ENCODE measurements at regions not wholly inside any gene's neighbourhood (a gene's known extent, or its start where the extent isn't known, plus 50 kb on each side); places are given as distances from the start of the nearest gene placed in this dataset.

DNA sequence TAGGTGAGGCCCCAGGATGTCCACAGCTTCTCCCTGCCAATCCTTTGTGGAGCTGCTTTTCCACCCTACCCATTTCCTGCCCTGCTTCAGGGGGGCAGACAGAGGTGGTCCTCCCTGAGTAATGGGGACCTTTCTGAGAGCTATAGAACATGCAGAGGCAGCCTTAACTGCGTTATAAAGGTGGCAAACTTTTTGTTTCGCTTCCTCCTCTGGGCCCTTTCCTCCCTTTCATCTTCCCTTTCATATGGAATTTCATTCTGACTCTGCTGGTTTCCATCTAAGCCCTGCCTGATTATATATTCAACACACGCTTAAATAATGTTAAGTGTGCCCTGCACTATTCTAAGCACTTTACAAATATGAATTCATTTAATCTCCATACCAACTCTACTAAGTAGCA is 169.3 kb upstream of the E2F8 start:
- ChIA-PET POLR2A (no interaction called here), CTCF (no interaction called here)
- no peaks in the 10 kb centered on the region for H3K9me3 Mint-ChIP-seq
- H3K36me3 Mint-ChIP-seq (ENCODE audit: low read depth): no peaks in the 10 kb centered on the region
- DNase-seq: no peak
- H3K4me3 Mint-ChIP-seq: no peak overlapping the region
- no peaks in the 10 kb centered on the region for H3K4me1 Mint-ChIP-seq
- H3K27me3 Mint-ChIP-seq: peaks cover 17% of the 10 kb centered on the region
- H3K27ac Mint-ChIP-seq: no peak overlapping the region

DNA sequence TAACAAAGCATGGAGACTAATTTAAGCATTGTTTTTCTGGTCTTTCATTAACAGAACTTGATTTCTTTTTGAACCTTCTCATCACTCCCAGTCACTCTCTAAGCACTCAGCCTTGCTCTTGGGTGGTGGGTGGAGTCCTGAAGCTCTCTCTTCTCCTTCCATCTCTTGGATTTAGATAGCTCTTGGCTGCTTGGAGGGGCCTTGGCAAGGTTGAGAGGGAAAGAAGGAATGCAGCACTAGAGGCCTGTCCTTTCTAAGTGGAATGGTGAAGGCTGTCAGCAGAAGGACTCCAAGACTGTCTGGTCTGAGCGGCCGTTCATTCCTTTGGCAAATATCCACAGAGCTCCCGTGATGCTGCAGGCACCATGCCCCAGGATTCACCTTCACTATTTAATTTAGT is 168.6 kb upstream of the E2F8 start:
- ChIA-PET CTCF (no interaction called here), POLR2A (no interaction called here)
- Mint-ChIP-seq H3K4me3 (no peak overlapping the region), H3K36me3 (ENCODE audit: low read depth) (no peaks in the 10 kb centered on the region), H3K27ac (no peak overlapping the region), H3K4me1 (no peaks in the 10 kb centered on the region), H3K27me3 (peaks cover 12% of the 10 kb centered on the region), H3K9me3 (no peaks in the 10 kb centered on the region)
- DNase-seq: no peak

DNA sequence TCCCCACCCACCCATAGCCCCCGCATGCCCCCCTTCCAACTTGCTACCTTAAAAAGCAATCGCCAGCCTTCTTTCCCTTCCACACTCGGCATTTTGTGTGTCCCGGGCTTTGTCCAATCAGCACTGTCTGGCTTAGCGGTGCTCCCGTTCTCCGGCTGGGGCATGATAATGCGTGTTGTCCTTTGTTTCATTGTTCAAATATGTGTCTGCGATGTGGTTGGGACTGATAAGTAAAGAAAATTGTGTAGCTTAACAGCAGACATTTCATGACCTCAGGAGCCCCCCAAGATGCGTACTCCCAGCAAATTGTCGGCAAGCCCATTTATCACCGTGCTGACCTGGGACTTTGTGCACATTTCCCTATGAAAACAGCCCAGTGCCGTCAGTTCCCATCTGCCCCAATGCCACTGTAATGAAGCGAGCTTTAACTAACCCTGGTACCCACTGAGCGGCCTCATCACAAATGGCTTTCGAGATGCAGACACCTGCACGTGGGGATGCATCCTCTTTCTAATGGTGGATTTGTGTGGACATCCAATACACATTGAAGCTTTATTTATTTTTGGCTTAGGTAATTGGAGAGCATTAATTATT is 167.0 kb upstream of the E2F8 start:
- no peak for DNase-seq
- H3K4me1 Mint-ChIP-seq: no peaks in the 10 kb centered on the region
- ChIA-PET POLR2A (no interaction called here), CTCF (no interaction called here)
- H3K27me3 Mint-ChIP-seq: peaks cover 9% of the 10 kb centered on the region
- H3K27ac Mint-ChIP-seq: no peak overlapping the region
- no peak overlapping the region for H3K4me3 Mint-ChIP-seq
- no peaks in the 10 kb centered on the region for H3K9me3 Mint-ChIP-seq
- no peaks in the 10 kb centered on the region for H3K36me3 Mint-ChIP-seq (ENCODE audit: low read depth)

DNA sequence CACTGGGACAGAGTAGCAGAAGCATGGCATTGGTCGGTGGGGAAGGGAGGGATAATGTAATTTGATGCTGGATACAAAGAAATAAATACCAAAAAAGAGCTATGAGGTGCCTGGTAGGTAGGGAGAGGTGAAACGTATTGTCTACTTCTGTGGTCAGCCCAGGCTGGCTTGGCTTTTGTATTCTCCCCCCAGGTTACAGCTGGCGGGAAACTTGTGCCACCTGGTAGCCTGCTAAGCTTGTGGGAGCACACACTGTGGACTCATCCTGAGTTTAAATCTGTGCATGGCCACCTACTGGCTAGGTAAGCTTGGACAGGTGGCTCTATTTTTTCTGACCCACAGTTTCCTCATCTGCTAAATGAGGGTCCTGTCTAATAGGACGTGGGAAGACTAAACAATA is 165.2 kb upstream of the E2F8 start:
- CTCF ChIA-PET: no interaction called here

DNA sequence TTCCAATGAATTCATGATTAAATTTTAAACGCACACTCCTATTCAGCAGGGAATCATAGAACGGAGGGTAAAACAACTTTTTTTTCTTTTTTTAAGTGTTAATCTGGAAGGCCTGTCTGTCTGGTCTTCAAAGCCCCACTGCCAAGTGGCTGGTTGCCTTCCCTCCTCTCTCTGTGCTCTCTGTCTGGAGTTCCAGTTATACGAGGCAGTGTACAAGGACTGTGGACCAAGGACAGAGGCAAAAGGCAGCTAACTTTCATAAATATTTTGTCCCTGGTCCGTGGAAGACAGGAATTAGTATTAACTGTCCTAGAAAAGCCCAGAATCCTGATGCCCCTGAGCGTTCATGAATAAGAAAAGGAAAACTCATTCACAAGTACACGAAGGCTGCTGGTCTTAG is 164.0 kb upstream of the E2F8 start:
- POLR2A ChIA-PET: no interaction called here
- Mint-ChIP-seq H3K9me3 (no peaks in the 10 kb centered on the region), H3K36me3 (ENCODE audit: low read depth) (no peaks in the 10 kb centered on the region), H3K4me3 (no peak overlapping the region), H3K4me1 (no peaks in the 10 kb centered on the region), H3K27ac (no peak overlapping the region), H3K27me3 (peaks cover 8% of the 10 kb centered on the region)
- no peak for DNase-seq
- CTCF ChIA-PET: no interaction called here

More for the DNA sequence above, 165.2 kb upstream of the E2F8 start:
- Mint-ChIP-seq H3K9me3 (no peaks in the 10 kb centered on the region), H3K4me1 (no peaks in the 10 kb centered on the region), H3K4me3 (no peak overlapping the region), H3K36me3 (ENCODE audit: low read depth) (no peaks in the 10 kb centered on the region), H3K27ac (no peak overlapping the region), H3K27me3 (peaks cover 9% of the 10 kb centered on the region)
- POLR2A ChIA-PET: no interaction called here
- no peak for DNase-seq

DNA sequence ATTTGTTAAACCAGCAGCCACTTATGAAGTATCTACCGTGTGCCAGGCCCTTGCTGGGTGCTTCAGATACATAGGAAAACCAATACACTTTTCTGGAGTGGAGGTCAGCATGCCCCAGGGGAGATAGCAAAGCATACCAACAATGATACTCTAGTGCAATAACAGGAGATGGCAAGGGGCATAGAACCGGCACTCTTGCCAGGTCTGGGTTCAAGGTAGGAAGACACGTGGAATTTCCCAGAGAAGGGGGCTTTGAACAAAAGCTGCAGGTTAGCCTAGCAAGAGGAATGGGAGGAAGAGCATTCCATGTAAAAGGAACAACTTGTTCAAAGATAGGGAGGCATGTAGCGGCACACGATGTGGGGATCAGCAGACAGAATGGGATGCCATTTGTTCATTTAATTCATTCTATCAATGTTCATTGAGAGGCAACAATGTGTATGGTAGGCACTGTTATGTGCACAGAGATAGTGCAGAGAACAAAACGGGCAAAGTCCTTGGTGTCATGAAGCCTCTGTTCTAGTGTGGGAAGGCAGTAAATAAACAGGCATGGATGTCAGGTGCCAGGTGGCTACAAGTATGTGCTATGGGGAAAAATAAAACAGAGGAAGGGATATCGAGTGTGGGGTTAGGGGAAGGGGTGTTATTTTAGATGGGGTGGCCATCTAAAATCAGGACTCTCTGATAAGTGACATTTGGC is 162.6 kb upstream of the E2F8 start:
- Mint-ChIP-seq H3K27ac (no peak overlapping the region), H3K4me3 (no peak overlapping the region), H3K4me1 (no peaks in the 10 kb centered on the region), H3K27me3 (peaks cover 8% of the 10 kb centered on the region), H3K9me3 (no peaks in the 10 kb centered on the region), H3K36me3 (ENCODE audit: low read depth) (no peaks in the 10 kb centered on the region)
- ChIA-PET POLR2A (no interaction called here), CTCF (no interaction called here)
- no peak for DNase-seq

DNA sequence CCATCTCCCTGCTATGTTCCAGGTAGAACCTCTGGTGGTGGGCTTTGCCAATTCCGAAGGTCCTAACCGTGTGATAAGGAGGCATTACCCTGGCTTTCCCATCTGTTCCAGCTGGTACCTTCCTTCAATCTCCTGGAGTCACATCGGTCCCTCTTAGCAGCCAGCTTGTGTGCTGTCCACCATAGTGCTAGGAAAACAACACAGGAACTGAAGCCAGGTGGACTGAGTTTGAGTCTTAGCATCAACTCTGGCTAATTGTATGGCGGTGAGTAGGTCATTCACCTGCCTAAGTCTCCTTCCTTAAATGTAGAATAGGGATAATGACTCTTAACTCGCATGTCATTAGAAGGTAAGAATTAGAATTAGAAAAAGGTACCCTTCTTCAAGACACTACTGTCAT is 159.6 kb upstream of the E2F8 start:
- Mint-ChIP-seq H3K27me3 (peaks cover 8% of the 10 kb centered on the region), H3K27ac (no peak overlapping the region), H3K36me3 (ENCODE audit: low read depth) (no peaks in the 10 kb centered on the region), H3K4me3 (no peak overlapping the region), H3K9me3 (no peaks in the 10 kb centered on the region), H3K4me1 (no peaks in the 10 kb centered on the region)
- POLR2A ChIA-PET: no interaction called here
- CTCF ChIA-PET: no interaction called here
- DNase-seq: no peak

DNA sequence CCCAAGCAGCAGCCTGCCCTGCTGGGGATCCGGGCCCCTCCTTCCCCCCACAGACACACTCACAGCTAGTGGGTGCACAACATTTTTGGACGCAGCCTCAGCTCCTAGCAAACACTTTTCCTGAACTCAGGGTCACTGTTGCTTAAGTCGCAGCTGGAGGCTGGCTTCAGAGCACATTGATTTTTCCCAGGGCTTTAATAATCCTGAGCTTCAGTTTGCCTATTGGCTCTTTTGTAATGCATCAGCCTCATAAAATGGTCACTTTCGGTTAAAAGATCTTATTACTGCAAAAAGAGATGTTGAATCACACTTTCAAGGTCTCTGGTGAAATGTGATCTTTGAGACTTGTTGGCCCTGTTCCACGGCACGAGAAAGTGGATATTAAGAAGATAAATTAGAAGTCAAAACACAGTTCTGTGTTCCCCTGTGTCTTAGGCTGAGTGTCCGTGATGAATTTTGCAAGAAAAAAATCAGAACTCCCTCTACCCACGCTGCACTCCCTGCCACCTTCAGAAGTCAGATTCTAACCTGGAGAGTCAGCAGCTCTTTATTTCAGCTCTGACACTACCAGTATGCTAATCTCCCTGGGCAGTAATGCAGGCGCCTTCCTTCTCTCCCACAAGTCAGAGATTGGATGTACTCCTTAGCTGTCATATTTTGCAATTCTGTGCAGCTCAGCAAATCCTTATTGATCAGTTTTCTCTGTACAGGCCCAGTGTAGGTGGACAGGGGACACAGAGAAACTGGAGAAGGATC is 158.2 kb upstream of the E2F8 start:
- no peaks in the 10 kb centered on the region for H3K36me3 Mint-ChIP-seq (ENCODE audit: low read depth)
- H3K27me3 Mint-ChIP-seq: peaks cover 8% of the 10 kb centered on the region
- no peaks in the 10 kb centered on the region for H3K9me3 Mint-ChIP-seq
- POLR2A ChIA-PET: no interaction called here
- no peak overlapping the region for H3K27ac Mint-ChIP-seq
- no peak for DNase-seq
- CTCF ChIA-PET: no interaction called here
- H3K4me1 Mint-ChIP-seq: peaks cover 8% of the 10 kb centered on the region
- H3K4me3 Mint-ChIP-seq: no peak overlapping the region

DNA sequence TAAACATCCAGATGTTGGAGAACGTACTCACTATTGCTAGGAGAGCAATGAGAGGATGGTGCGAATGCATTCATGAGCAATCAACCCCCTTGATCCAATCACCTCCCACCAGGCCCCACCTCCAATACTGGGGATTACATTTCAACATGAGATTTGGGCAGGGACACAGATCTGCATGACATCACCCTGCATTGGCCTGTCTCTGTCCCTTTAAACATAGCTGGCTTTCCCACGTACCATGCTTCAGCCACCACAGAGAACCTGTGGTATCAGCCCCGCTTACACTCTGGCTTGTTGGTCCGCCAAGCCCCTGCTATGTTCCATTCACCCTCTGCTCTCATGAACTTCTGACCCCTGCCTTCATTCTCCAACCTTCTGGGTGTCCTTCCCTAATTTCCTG is 157.5 kb upstream of the E2F8 start:
- ChIA-PET CTCF (no interaction called here), POLR2A (no interaction called here)
- DNase-seq: no peak
- H3K27me3 Mint-ChIP-seq: peaks cover 3% of the 10 kb centered on the region
- peaks cover 8% of the 10 kb centered on the region for H3K4me1 Mint-ChIP-seq
- no peaks in the 10 kb centered on the region for H3K36me3 Mint-ChIP-seq (ENCODE audit: low read depth)
- H3K27ac Mint-ChIP-seq: no peak overlapping the region
- H3K9me3 Mint-ChIP-seq: no peaks in the 10 kb centered on the region
- H3K4me3 Mint-ChIP-seq: no peak overlapping the region

DNA sequence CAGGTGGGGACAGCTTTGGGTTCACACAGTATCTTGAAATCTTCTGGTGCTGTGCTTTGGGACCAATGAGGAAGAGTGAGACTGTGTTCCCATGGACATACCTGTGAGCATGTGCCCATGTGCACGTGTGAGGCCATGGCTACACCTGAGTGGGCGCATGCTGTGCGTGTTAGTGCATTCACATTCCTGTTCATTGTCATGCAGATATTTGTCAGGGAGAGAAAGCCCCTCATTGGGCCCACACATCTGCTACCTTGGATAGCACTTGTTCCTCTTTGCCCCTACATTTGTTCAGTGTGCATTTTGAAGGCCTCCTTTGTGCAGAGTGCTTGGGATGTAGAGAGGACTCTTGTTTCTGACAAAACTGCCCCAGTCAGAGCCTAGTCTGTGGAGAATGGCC is 154.3 kb upstream of the E2F8 start:
- H3K36me3 Mint-ChIP-seq (ENCODE audit: low read depth): no peaks in the 10 kb centered on the region
- POLR2A ChIA-PET: no interaction called here
- no peak overlapping the region for H3K4me3 Mint-ChIP-seq
- H3K27ac Mint-ChIP-seq: no peak overlapping the region
- H3K9me3 Mint-ChIP-seq: no peaks in the 10 kb centered on the region
- H3K27me3 Mint-ChIP-seq: peaks cover 1% of the 10 kb centered on the region
- peaks cover 8% of the 10 kb centered on the region for H3K4me1 Mint-ChIP-seq
- no peak for DNase-seq
- CTCF ChIA-PET: no interaction called here

DNA sequence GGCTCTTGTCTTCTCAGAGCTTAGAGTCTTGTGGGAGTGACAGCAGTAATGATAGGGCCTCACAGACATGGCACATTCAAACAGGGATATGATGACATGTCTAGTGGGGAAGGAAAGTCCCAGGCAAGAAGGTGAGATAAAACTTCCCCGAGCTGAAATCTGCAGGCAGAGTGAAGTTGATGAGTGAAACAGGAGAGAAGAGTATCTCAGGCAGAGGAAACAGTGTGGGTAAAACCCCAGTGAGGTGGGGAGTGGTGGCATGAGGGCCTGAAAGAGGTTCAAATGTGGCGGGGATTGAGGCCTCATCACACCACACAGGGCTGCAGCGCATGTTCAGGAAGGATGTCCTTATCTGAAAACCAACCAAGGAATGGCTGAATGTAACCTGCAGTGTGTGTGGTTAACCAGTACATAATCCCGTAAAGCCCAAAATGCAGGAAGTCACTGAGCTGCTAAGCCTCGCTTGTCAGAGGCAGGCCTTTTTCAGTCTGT is 153.8 kb upstream of the E2F8 start:
- DNase-seq: no peak
- peaks cover 8% of the 10 kb centered on the region for H3K4me1 Mint-ChIP-seq
- ChIA-PET CTCF (no interaction called here), POLR2A (no interaction called here)
- no peaks in the 10 kb centered on the region for H3K36me3 Mint-ChIP-seq (ENCODE audit: low read depth)
- no peak overlapping the region for H3K4me3 Mint-ChIP-seq
- H3K27me3 Mint-ChIP-seq: peaks cover 1% of the 10 kb centered on the region
- no peaks in the 10 kb centered on the region for H3K9me3 Mint-ChIP-seq
- H3K27ac Mint-ChIP-seq: no peak overlapping the region

DNA sequence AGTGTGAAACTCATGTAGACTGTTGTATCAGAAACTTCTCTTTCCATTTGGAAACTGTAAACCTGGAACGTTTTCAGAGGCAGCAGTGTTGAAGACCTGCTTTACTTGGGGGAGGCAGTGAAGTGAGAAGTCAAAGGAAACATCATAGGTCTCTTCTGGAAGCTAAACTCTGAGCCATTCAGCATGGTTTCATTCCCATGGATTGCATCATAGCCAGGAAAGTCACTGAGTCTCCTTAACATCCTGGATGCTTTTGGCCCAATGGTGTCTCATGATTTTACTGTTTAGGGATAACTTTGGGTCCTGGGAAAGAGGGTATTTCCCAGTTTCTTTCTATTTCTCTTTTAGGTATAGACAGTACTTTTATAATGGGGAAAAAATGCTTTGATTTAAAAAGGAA is 153.2 kb upstream of the E2F8 start:
- H3K27ac Mint-ChIP-seq: no peak overlapping the region
- CTCF ChIA-PET: no interaction called here

DNA sequence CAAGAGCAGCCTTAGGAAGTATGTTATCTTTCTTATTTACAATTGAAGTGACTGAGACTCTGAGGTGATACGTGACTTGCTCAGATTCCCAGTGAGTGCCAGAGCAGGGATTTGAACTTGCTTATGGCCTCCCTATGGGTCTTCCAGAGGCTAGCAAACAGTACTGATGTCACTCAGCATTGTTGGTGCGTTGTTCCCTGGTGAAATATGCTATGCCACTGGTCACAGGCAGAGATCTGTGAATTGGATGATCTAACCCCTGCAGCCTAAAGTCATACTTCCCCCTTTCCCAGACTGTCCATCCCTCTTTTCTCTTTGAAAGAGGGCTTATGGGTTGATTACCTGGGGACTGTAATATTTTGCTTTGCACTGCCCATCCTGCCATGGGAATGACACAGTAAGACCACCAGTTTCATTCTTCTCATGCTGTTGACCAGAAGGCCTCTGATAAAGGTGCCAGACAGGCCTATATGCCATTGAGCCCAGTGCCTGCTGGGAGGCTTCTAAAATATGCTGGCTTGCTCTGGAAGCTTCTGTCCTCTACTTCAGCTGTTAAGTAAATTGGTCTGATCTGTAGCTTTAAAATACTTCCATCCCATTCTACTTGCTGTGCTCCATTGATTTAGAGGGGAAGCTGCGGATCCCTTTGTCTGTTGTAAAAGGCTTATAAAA is 152.2 kb upstream of the E2F8 start:
- CTCF ChIA-PET: no interaction called here
- Mint-ChIP-seq H3K9me3 (no peaks in the 10 kb centered on the region), H3K4me3 (no peak overlapping the region), H3K4me1 (peaks cover 8% of the 10 kb centered on the region), H3K27ac (no peak overlapping the region), H3K27me3 (peaks cover 5% of the 10 kb centered on the region), H3K36me3 (ENCODE audit: low read depth) (no peaks in the 10 kb centered on the region)
- POLR2A ChIA-PET: no interaction called here
- no peak for DNase-seq

More for the DNA sequence above, 153.2 kb upstream of the E2F8 start:
- Mint-ChIP-seq H3K9me3 (no peaks in the 10 kb centered on the region), H3K36me3 (ENCODE audit: low read depth) (no peaks in the 10 kb centered on the region), H3K4me1 (peaks cover 8% of the 10 kb centered on the region), H3K4me3 (no peak overlapping the region), H3K27me3 (peaks cover 4% of the 10 kb centered on the region)
- POLR2A ChIA-PET: no interaction called here
- no peak for DNase-seq
